ENCODE measurements at regions not wholly inside any gene's neighbourhood (a gene's known extent, or its start where the extent isn't known, plus 50 kb on each side); places are given as distances from the start of the nearest gene placed in this dataset.

DNA sequence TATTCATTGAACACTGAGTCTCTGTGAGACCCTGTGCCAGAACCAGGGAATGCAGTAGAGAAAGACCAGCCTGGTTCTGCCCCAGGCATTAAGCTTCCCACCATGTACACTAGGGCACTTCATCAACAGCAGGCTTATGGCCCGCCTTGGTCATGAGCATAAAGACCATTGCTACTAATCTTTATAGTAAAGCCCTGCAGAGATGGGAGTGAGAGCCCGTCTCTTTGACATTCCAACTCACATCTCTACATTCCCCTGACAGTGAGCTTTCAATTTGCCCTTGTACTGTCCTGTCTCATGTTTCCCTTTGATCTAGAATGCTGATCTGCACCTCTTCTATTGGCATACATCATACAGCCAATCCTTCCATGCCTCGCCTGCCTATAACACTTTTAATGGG is 211.8 kb upstream of the ARL4C start:
- TF ChIP-seq, protein P1, sequence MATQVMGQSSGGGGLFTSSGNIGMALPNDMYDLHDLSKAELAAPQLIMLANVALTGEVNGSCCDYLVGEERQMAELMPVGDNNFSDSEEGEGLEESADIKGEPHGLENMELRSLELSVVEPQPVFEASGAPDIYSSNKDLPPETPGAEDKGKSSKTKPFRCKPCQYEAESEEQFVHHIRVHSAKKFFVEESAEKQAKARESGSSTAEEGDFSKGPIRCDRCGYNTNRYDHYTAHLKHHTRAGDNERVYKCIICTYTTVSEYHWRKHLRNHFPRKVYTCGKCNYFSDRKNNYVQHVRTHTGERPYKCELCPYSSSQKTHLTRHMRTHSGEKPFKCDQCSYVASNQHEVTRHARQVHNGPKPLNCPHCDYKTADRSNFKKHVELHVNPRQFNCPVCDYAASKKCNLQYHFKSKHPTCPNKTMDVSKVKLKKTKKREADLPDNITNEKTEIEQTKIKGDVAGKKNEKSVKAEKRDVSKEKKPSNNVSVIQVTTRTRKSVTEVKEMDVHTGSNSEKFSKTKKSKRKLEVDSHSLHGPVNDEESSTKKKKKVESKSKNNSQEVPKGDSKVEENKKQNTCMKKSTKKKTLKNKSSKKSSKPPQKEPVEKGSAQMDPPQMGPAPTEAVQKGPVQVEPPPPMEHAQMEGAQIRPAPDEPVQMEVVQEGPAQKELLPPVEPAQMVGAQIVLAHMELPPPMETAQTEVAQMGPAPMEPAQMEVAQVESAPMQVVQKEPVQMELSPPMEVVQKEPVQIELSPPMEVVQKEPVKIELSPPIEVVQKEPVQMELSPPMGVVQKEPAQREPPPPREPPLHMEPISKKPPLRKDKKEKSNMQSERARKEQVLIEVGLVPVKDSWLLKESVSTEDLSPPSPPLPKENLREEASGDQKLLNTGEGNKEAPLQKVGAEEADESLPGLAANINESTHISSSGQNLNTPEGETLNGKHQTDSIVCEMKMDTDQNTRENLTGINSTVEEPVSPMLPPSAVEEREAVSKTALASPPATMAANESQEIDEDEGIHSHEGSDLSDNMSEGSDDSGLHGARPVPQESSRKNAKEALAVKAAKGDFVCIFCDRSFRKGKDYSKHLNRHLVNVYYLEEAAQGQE (IDR thresholded peaks at IDR 0.05) = no peak
- TF ChIP-seq, protein P2, sequence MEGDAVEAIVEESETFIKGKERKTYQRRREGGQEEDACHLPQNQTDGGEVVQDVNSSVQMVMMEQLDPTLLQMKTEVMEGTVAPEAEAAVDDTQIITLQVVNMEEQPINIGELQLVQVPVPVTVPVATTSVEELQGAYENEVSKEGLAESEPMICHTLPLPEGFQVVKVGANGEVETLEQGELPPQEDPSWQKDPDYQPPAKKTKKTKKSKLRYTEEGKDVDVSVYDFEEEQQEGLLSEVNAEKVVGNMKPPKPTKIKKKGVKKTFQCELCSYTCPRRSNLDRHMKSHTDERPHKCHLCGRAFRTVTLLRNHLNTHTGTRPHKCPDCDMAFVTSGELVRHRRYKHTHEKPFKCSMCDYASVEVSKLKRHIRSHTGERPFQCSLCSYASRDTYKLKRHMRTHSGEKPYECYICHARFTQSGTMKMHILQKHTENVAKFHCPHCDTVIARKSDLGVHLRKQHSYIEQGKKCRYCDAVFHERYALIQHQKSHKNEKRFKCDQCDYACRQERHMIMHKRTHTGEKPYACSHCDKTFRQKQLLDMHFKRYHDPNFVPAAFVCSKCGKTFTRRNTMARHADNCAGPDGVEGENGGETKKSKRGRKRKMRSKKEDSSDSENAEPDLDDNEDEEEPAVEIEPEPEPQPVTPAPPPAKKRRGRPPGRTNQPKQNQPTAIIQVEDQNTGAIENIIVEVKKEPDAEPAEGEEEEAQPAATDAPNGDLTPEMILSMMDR (IDR thresholded peaks at IDR 0.05) = no peak
- TF ChIP-seq FOXS1 (CRISPR knock-in tag; IDR thresholded peaks at IDR 0.05) = no peak
- TF ChIP-seq BHLHE40 (IDR thresholded peaks at IDR 0.05; ENCODE audit: low read depth, low read length) = no peak
- TF ChIP-seq KDM5A (IDR thresholded peaks at IDR 0.05) = no peak
- no peak for TF ChIP-seq CHD4 (IDR thresholded peaks at IDR 0.05; ENCODE audit: borderline replicate concordance)
- TF ChIP-seq CHD2 (IDR thresholded peaks at IDR 0.05; ENCODE audit: low read length, partially characterized antibody) = no peak
- TF ChIP-seq ZSCAN20 (CRISPR knock-in tag; IDR thresholded peaks at IDR 0.05) = no peak
- no peak for TF ChIP-seq POLR2A (IDR thresholded peaks at IDR 0.05; ENCODE audit: low read length)
- TF ChIP-seq, protein P3, sequence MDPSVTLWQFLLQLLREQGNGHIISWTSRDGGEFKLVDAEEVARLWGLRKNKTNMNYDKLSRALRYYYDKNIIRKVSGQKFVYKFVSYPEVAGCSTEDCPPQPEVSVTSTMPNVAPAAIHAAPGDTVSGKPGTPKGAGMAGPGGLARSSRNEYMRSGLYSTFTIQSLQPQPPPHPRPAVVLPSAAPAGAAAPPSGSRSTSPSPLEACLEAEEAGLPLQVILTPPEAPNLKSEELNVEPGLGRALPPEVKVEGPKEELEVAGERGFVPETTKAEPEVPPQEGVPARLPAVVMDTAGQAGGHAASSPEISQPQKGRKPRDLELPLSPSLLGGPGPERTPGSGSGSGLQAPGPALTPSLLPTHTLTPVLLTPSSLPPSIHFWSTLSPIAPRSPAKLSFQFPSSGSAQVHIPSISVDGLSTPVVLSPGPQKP (IDR thresholded peaks at IDR 0.05; ENCODE audit: low read depth, low read length) = no peak
